GM19099 (cell line): ENCODE measurements at regions not wholly inside any gene's neighbourhood (a gene's known extent, or its start where the extent isn't known, plus 50 kb on each side); places are given as distances from the start of the nearest gene placed in this dataset.

ENCODE experiments used
- POLR2A ChIP-seq: IDR thresholded peaks from 3 replicates; pipeline ENCODE4 v1.6.1; 2011; ENCODE audit warnings: low read depth; ENCODE audit not compliant: insufficient read length; ENCODE audit errors: extremely low read depth

DNA sequence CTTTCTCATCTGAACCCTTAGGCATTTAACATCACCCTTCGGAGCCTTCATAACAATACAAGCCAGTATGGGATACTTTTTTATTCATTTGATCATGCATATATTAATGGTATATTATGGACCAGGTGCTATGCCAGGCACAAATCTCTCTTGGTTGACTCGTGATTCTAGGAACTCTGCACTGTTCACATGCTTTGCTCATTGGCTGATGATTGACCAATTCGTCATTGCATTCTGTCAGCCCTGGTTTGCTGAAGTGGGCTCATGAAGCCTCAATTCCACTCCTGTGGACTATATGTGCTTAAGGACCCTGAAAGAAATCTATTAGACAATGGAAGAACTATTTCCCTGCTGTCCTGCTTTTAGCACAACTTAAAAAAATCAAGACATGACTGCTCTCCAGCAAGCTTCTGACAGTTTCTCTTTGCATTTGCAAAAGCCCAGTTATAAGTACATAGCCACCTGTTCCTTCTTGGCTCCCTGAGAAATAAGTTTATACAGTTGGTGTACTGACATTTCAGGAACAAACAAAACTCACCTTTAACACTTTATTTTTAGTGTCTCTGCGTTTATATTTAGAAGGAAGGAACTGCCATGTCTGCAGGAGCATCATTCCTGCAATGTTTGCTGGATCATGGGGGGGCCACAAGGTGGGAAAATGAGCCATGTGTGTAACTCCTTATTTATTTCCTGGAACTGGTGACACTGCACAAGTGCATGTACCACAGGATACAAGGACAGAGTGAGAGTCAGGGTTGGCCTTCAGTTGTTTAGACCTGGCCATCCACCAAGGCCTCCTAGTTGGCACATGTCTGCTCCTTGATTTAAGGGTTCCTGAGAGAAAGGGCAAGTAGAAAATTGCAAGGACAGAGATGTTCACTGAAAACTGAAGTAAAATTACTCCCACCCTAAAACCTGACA, 146.0 kb upstream of the NAMPT start:
- TF ChIP-seq POLR2A, result no peak

GRCh38 chr7:106430103-106430502, 145.3 kb upstream of the NAMPT start:
- no peak for TF ChIP-seq POLR2A

- TF ChIP-seq POLR2A, result no peak
These were observed 142.0 kb upstream of the NAMPT start for GRCh38 chr7:106426803-106427202.

- peak; percentile 47 for TF ChIP-seq POLR2A
These were observed 140.4 kb upstream of the NAMPT start for GRCh38 chr7:106425017-106425719.

- TF ChIP-seq POLR2A, result no peak
These were observed 139.8 kb upstream of the NAMPT start for GRCh38 chr7:106424476-106425016.

GRCh38 chr7:106423821-106424475, 139.2 kb upstream of the NAMPT start:
- no peak for TF ChIP-seq POLR2A

GRCh38 chr7:106423111-106423510, 138.3 kb upstream of the NAMPT start:
- no peak for TF ChIP-seq POLR2A

DNA sequence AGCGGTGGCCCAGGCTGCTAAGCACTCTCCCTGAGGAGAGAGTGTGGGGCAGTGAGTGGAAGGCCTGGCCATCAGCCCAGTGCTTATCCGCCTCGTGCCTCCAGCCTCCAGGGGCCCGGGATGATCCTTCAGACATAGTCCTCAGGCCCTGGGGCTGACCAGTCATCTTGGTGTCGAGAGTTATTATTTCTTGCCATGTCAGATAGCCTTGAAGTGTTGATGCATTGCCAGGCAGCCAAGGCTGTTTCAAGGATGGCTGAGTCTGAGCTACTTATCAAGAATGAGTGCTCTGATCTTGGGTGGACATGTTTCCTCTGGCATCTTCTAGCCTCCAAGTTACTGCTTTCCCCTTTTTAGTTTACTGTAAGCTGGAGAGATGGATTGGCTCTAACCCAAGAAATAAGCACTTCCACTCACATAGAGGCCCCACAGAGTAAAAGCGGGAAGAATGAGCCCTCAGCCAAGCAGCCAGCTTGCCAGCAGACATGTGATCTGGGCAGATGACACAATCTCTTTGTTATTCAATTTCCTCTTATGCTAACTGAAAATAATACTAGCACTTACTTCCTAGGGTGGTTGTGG, 136.5 kb upstream of the NAMPT start:
- TF ChIP-seq POLR2A, result no peak

DNA sequence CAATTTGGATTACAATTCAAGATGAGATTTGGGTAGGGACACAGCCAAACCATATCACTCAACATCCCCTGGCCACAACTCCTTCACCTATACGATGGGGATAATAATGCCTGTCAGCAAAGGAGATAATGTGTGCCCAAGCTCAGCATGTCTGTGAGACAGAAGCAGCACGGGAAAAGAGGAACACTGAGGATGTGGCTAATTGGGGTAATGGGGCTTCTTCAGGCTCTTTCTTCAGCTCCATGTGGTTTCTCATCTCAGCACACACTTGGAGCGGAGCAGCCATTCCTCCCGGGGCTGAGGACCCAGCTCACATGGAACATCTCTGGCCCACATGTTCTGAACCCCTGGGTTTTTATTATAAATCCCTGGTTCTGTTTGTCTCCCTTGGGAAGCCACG, 136.0 kb upstream of the NAMPT start:
- TF ChIP-seq POLR2A, result no peak

DNA sequence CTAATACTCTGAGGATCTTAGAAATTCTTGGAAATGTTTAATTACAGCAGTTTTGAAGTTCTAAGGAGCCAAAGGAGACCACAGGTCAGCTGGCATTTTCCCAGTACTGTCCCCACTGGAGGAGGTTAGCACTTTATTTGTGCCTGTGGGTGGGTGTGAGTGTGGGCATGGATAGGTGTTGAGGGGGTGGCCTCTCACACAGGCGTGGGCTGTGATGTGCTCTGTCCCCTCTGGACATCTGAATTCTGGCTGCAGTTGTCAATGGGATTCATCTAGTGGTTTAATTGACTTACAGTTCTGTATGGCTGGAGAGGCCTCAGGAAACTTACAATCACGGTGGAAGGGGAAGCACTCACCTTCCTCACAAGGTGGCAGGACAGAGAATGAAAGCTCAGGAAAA, 135.4 kb upstream of the NAMPT start:
- TF ChIP-seq POLR2A, result no peak

DNA sequence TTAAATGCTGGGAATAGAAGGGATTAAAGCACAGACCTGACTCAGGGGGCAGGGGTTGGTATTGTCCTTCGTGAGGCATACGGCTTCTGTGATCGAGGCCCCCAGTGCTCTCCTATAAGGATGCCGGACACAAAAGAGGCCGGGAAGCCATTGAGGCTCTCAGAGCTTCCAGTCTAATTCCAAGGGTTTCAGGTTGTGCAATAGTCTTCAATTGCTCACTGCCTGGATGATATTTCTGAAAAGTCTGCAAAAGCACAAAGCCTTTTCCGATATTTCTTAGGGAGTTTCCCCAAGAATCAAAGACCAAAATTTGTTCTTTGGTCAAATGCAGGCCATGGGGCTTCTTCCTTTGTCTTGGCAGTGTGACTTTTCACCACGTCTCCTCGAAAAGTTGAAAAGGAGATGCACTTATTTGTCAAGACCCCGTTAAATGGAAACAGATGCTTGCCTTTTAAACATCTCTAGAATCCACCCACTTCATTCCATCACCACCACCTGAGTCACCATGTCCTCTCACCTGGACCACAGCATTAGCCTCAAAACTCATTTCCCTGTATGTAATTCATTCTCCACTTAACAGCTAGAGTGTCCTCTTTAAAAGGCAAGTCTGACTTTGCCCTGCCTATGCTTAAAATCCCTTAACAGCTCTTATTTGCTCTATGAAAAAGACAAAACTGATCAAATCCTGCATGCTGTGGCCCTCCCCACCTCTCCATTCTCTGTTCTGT, 134.8 kb upstream of the NAMPT start:
- TF ChIP-seq POLR2A, result no peak

- TF ChIP-seq POLR2A, result no peak
These were observed 133.7 kb upstream of the NAMPT start for GRCh38 chr7:106418526-106418925.

- TF ChIP-seq POLR2A, result no peak
These were observed 133.3 kb upstream of the NAMPT start for GRCh38 chr7:106418094-106418493.

- no peak for TF ChIP-seq POLR2A
These were observed 132.6 kb upstream of the NAMPT start for GRCh38 chr7:106417273-106417902.
